ENCODE measurements at regions not wholly inside any gene's neighbourhood (a gene's known extent, or its start where the extent isn't known, plus 50 kb on each side); places are given as distances from the start of the nearest gene placed in this dataset.
A peak's percentile ranks its signal among the peaks of the same experiment; 100 is the strongest.

GRCh38 chr2:8279506-8279905 lies 402.4 kb upstream of the ID2 start:
- DNase-seq (ENCODE audit: low spot score): no peak

GRCh38 chr2:8281234-8281633 lies 400.6 kb upstream of the ID2 start:
- DNase-seq (ENCODE audit: low spot score): no peak

GRCh38 chr2:8281950-8282857 lies 399.7 kb upstream of the ID2 start:
- no peak for DNase-seq (ENCODE audit: low spot score)

GRCh38 chr2:8282858-8283252 lies 399.0 kb upstream of the ID2 start:
- no peak for DNase-seq (ENCODE audit: low spot score)

- DNase-seq (ENCODE audit: low spot score): peak; percentile 19
Measured at GRCh38 chr2:8285081-8285480, 396.8 kb upstream of the ID2 start.

- no peak for DNase-seq (ENCODE audit: low spot score)
Measured at GRCh38 chr2:8285898-8286297, 396.0 kb upstream of the ID2 start.

GRCh38 chr2:8288206-8288605 lies 393.6 kb upstream of the ID2 start:
- DNase-seq (ENCODE audit: low spot score): no peak

- DNase-seq (ENCODE audit: low spot score): no peak
Measured at GRCh38 chr2:8289111-8289510, 392.7 kb upstream of the ID2 start.

GRCh38 chr2:8290771-8291352 lies 391.0 kb upstream of the ID2 start:
- DNase-seq (ENCODE audit: low spot score): no peak

GRCh38 chr2:8296306-8296705 lies 385.6 kb upstream of the ID2 start:
- no peak for DNase-seq (ENCODE audit: low spot score)

GRCh38 chr2:8297376-8298231 lies 384.3 kb upstream of the ID2 start:
- no peak for DNase-seq (ENCODE audit: low spot score)

GRCh38 chr2:8298783-8299182 lies 383.1 kb upstream of the ID2 start:
- DNase-seq (ENCODE audit: low spot score): no peak

- DNase-seq (ENCODE audit: low spot score): no peak
Measured at GRCh38 chr2:8300216-8300615, 381.6 kb upstream of the ID2 start.

GRCh38 chr2:8300905-8301304 lies 381.0 kb upstream of the ID2 start:
- DNase-seq (ENCODE audit: low spot score): no peak

- peak; percentile 9 for DNase-seq (ENCODE audit: low spot score)
Measured at GRCh38 chr2:8303322-8303832, 378.5 kb upstream of the ID2 start.

GRCh38 chr2:8304821-8305766 lies 376.8 kb upstream of the ID2 start:
- DNase-seq (ENCODE audit: low spot score): no peak

GRCh38 chr2:8306530-8307351 lies 375.1 kb upstream of the ID2 start:
- DNase-seq (ENCODE audit: low spot score): peak; percentile 59

GRCh38 chr2:8307606-8308180 lies 374.2 kb upstream of the ID2 start:
- no peak for DNase-seq (ENCODE audit: low spot score)

GRCh38 chr2:8309131-8309530 lies 372.7 kb upstream of the ID2 start:
- no peak for DNase-seq (ENCODE audit: low spot score)

Measured in H4 (cell line).